NCI-H1694 treated with DMSO at 0.1 percent for 48 hours (cell line): ENCODE measurements at regions not wholly inside any gene's neighbourhood (a gene's known extent, or its start where the extent isn't known, plus 50 kb on each side); places are given as distances from the start of the nearest gene placed in this dataset.

Experiments
- DNase-seq: peaks from one replicate; lab custom pipeline; 2025; lab: John Stamatoyannopoulos, UW

- no peak for DNase-seq
Measured at GRCh38 chr15:37789881-37790280, 144.6 kb upstream of the TMCO5A start.

- DNase-seq, result no peak
Measured at GRCh38 chr15:37791693-37792092, 142.7 kb upstream of the TMCO5A start.

DNA sequence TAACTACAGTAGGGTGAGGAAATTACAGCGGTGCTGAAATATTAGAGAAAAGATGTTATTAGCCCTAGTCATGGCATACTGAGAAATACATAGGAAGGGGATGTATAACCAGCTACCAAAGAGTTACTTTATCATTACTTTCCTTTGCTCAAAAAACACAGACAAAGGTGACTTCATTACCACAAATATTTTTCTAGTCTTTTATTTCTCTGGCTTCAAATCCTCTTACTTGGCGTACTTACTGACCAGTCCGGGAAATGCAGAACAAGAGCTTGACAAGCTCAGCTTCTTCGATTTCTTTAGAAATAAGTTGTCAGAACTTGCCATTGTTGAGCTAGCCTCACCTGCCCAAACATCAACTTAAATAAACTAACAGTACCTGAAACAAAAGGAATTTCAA lies 142.1 kb upstream of the TMCO5A start:
- DNase-seq, result no peak

GRCh38 chr15:37793851-37794250 lies 140.6 kb upstream of the TMCO5A start:
- no peak for DNase-seq

DNA sequence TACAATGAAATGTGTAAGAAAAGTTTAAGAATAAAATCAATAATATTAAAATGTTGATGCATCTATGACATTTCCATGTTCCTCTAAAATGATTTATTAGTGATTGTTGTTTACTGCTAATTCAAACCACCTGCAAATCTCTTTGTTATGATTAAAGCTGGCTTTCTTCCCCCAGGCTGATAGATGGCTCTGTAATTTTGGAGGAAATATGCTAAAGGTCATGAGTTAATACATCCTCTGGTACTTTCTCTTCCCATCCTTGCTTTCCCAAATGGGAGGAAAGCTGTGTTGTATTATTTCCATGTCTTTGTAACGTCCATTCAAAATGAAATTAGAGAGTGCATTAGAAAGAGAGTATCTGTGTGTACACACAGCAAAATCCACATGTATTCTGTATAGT lies 139.5 kb upstream of the TMCO5A start:
- no peak for DNase-seq

GRCh38 chr15:37801529-37801928 lies 132.9 kb upstream of the TMCO5A start:
- DNase-seq, result no peak

DNA sequence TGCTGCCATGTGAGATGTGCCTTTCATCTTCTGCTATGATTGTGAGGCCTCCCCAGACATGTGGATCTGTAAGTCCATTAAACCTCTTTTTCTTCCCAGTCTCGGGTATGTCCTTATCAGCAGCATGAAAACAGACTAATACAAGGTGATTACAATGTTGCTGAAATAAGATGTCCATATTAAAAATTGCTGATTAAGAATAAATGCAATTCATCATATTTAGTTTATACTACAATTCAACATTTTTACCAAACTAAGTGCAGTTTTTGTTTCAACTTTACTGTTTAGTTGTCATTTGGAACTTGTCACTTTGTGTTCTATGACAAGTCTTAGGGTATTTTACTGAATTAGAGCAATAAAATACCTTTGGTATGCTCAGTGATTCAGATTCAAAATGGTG lies 127.6 kb upstream of the TMCO5A start:
- DNase-seq, result no peak

DNA sequence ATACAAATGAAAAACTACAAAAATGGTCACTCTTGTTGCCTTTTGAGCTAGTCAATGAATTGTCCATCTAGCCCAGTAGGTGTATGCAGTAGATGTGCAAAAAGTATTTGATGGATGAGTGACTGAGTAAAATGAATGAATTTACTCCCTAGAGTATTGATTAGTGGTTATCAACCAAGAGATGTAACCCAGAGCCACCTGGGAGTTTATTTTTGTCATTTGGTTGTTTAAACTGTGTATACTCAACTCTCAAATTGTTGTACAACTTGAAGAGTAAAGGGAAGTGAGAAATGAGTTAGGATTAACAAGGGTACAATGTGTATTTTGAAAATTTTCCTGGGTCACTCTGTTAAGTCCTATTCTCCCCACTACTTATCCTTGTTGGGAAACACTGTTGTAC lies 124.1 kb upstream of the TMCO5A start:
- no peak for DNase-seq

- DNase-seq, result no peak
Measured at GRCh38 chr15:37813306-37813705, 121.1 kb upstream of the TMCO5A start.

GRCh38 chr15:37814847-37815515 lies 119.5 kb upstream of the TMCO5A start:
- DNase-seq, result no peak

- DNase-seq, result no peak
Measured at GRCh38 chr15:37818152-37818677, 116.2 kb upstream of the TMCO5A start.

DNA sequence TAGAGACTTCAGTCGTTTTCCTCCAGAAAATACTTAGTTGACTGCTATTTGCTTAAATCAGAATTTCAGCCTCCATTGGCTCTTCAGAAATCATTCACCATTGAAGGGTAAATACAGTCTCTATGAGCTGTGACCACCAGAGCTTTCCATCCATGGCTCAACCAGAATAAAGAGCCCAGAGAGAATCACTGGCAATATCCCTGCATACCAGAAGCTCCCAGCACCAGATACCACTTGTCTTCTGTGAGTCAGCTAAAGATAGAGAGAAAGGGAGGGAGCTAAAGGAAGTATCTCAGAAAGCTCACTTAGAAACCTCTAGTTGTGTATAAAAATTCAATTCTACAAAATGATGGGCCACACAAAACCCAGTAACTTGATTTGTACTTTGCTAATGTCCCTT lies 115.2 kb upstream of the TMCO5A start:
- no peak for DNase-seq

DNA sequence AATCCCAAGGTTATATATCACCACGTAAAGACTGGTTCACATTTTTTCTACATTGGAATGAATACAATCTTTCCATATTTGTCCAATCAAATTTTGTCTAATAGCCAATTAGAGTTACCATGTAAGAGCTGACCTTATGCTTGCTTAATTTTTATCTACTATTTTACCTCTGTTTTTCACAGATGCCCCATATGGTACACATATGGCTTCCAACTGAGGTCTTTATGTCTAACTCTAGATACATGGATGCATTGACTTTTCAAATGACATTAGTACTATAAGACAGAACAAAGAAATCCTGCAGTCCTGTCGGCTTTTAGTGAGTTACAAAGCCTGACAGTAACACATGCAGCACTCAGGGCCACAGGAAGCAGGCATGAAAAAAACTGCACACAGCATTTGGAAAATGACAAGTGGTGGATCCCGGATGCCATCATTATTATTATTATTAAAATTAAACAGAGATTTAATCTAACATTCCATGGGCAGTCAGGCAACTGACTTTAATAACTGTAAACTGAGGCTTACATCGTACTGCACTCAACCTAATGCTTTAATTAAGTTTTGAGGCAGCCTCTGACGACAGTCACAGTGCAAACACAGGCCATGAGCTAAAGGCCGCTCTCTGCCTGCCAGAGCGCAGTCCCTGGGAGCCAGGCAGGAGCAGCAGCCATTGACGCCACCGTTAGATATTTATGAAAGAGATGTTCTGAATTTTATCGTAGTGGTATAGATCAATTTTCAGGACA lies 113.9 kb upstream of the TMCO5A start:
- DNase-seq, result peak; percentile 59

DNA sequence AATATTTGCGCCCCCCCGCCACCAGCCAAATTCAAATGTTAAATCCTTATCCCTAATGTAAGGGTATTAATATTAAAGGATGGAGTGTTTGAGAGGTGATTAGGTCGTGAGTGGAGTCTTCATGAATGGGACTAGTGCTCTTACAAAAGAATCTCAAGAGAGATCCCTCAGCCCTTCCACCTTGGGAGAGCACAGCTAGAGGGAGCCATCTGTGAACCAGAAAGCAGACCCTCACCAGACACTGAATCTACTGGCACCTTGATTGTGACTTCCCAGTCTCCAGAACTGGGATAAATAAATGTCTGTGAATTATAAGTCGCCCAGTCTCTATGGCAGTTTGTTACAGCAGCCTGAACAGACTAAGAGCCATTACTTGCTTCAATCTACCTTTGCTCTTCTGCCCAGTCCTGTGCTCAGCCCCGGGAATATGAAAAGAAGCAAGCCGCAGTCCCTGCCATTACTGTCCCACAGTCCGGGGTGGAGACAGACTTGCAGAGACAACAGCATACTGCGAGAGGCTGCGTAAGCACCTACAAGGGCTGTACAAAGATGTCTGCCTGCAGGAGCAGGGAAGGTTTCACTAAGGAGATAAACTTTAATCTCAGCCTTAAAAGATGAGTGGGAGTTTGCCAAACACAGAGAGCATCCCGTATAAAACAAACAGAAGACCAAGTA lies 110.7 kb upstream of the TMCO5A start:
- no peak for DNase-seq

GRCh38 chr15:37824717-37825382 lies 109.6 kb upstream of the TMCO5A start:
- no peak for DNase-seq

- DNase-seq, result no peak
Measured at GRCh38 chr15:37837276-37837675, 97.2 kb upstream of the TMCO5A start.

GRCh38 chr15:37847776-37848175 lies 86.7 kb upstream of the TMCO5A start:
- no peak for DNase-seq

- no peak for DNase-seq
Measured at GRCh38 chr15:37856109-37856508, 78.3 kb upstream of the TMCO5A start.

GRCh38 chr15:37860896-37861295 lies 73.5 kb upstream of the TMCO5A start:
- no peak for DNase-seq

DNA sequence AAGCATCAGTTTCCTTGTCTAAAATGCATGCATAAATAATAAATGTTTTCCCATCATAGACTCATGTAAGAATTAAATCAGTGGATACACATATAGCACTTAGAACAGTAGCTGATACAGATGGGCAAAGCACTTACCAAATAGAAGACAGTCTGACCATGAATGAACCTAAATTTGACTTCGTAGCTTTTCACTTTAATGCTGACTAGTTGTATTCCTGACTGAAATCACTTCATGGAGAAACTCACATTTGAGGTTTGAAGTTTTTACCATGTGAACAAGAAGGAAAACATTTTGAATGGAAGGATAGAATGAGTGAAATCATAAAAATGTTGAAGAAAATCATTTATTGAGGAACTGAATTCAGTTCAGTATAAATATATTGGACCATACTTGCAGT lies 68.8 kb upstream of the TMCO5A start:
- DNase-seq, result no peak

GRCh38 chr15:37870711-37871110 lies 63.7 kb upstream of the TMCO5A start:
- DNase-seq, result no peak

- no peak for DNase-seq
Measured at GRCh38 chr15:37872661-37873060, 61.8 kb upstream of the TMCO5A start.
